ENCODE measurements at regions not wholly inside any gene's neighbourhood (a gene's known extent, or its start where the extent isn't known, plus 50 kb on each side); places are given as distances from the start of the nearest gene placed in this dataset.
"Not testable (repeated sequence)": the region's sequence is repeated elsewhere in the genome, so short reads cannot be mapped to it uniquely, and the experiment has no call there.

DNA sequence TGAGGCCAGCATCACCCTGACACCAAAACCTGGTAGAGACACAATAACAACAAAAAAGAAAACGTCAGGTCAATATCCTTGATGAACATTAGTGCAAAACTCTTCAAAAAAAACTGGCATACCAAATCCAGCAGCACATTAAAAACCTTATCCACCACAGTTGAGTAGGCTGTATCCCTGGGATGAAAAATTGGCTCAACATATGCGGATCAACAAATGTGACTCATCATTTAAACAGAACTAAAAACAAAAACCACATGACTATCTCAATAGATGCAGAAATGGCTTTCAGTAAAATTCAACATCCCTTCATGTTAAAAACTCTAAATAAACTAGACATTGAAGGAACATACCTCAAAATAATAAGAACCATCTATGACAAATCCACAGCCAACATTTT, 59.6 kb upstream of the PHIP start:
- TF ChIP-seq, protein P1, sequence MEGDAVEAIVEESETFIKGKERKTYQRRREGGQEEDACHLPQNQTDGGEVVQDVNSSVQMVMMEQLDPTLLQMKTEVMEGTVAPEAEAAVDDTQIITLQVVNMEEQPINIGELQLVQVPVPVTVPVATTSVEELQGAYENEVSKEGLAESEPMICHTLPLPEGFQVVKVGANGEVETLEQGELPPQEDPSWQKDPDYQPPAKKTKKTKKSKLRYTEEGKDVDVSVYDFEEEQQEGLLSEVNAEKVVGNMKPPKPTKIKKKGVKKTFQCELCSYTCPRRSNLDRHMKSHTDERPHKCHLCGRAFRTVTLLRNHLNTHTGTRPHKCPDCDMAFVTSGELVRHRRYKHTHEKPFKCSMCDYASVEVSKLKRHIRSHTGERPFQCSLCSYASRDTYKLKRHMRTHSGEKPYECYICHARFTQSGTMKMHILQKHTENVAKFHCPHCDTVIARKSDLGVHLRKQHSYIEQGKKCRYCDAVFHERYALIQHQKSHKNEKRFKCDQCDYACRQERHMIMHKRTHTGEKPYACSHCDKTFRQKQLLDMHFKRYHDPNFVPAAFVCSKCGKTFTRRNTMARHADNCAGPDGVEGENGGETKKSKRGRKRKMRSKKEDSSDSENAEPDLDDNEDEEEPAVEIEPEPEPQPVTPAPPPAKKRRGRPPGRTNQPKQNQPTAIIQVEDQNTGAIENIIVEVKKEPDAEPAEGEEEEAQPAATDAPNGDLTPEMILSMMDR (IDR thresholded peaks at IDR 0.05; ENCODE audit: low read depth, low read length): no peak
- H3K36me3 ChIP-seq: no peaks in the 10 kb centered on the region
- H3K9me3 ChIP-seq (ENCODE audit: low read depth): no peaks in the 10 kb centered on the region
- no peaks in the 10 kb centered on the region for H3K27me3 ChIP-seq
- H3K4me1 ChIP-seq (ENCODE audit: low read depth): no peaks in the 10 kb centered on the region
- H3K27ac ChIP-seq: no peak overlapping the region
- no peak overlapping the region for H3K4me3 ChIP-seq
- no peak for DNase-seq (ENCODE audit: low read depth in 1 of 2, low spot score in 1 of 2)

DNA sequence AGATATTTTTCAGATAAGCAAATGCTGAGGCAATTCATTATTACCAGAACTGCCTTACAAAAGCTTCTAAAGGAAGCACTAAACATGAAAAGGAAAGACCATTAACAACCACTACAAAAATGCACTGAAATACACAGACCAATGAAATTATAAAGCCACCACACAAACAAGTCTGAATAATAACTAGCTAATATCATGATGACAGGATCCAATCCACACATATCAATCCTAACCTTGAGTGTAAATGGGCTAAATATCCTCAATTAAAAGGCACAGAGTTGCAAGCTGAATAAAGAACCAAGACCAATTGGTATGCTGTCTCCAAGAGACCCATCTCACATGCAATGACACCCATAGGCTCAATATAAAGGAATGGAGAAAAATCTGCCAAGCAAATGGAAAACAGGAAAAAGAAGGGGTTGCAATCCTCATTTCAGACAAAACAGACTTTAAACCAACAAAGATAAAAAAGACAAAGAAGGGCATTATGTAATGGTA, 58.0 kb upstream of the PHIP start:
- H3K4me1 ChIP-seq (ENCODE audit: low read depth): no peaks in the 10 kb centered on the region
- TF ChIP-seq, protein P1 (IDR thresholded peaks at IDR 0.05; ENCODE audit: low read depth, low read length): no peak
- H3K4me3 ChIP-seq: no peak overlapping the region

DNA sequence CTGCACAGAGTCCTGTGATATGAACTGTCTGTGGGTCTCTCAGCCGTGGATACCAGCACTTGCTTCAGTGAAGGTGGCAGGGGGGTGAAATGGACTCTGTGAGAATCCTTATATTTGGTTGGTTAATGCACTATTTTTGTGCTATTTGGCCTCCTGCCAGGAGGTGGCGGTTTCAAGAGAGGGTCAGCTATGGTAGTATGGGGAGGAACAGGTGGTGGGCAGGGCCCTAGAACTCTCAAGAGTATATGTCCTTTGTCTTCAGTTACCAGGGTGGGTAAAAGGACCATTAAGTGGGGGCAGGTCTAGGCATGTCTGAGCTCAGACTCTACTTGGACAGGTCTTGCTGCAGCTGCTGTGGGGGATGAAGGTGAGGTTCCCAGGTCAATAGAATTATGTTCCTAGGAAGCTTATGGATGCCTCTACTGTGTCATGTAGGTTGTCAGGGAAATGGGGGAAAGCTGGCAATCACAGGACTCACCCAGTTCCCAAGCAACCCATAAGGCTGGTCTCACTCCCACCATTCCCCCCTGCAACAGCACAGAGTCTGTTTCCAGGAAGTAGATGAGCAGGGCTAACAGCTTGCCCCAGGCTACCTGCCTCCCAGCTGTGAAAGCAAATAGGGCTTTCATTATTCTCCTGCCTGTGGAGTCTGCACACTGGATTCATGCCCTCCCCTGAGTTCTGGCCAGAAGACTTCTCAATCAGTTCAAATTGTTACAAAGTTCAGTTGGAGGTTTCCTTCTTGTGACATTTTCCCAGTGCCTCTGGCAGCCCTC, 56.8 kb upstream of the PHIP start:
- TF ChIP-seq, protein P1 (IDR thresholded peaks at IDR 0.05; ENCODE audit: low read depth, low read length): no peak
- H3K4me1 ChIP-seq (ENCODE audit: low read depth): no peaks in the 10 kb centered on the region
- H3K27me3 ChIP-seq: no peaks in the 10 kb centered on the region
- no peak overlapping the region for H3K4me3 ChIP-seq
- DNase-seq (ENCODE audit: low read depth in 1 of 2, low spot score in 1 of 2): no peak
- no peaks in the 10 kb centered on the region for H3K9me3 ChIP-seq (ENCODE audit: low read depth)
- no peaks in the 10 kb centered on the region for H3K36me3 ChIP-seq
- no peak overlapping the region for H3K27ac ChIP-seq

More for the DNA sequence above, 58.0 kb upstream of the PHIP start:
- Histone ChIP-seq H3K9me3 (ENCODE audit: low read depth) (no peaks in the 10 kb centered on the region), H3K36me3 (no peaks in the 10 kb centered on the region), H3K27ac (no peak overlapping the region), H3K27me3 (no peaks in the 10 kb centered on the region)
- no peak for DNase-seq (ENCODE audit: low read depth in 1 of 2, low spot score in 1 of 2)

DNA sequence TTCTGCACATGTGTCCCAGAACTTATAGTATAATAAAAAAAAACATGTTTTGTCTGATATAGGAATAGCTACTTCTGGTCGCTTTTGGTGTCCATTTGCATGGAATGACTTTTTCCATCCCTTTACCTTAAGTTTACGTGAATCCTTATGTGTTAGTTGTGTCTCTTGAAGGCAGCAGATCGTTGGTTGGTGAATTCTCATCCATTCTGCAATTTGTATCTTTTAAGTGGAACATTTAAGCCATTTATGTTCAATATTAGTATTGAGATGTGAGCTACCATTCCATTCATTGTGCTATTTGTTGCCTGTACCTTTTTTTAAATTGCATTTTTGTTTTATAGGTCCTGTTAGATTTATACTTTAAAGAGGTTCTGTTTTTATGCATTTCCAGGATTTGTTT, 55.1 kb upstream of the PHIP start:
- no peak overlapping the region for H3K4me3 ChIP-seq
- TF ChIP-seq, protein P1 (IDR thresholded peaks at IDR 0.05; ENCODE audit: low read depth, low read length): no peak
- no peaks in the 10 kb centered on the region for H3K27me3 ChIP-seq
- H3K4me1 ChIP-seq (ENCODE audit: low read depth): no peaks in the 10 kb centered on the region
- H3K27ac ChIP-seq: no peak overlapping the region
- no peak for DNase-seq (ENCODE audit: low read depth in 1 of 2, low spot score in 1 of 2)
- no peaks in the 10 kb centered on the region for H3K9me3 ChIP-seq (ENCODE audit: low read depth)
- no peaks in the 10 kb centered on the region for H3K36me3 ChIP-seq

DNA sequence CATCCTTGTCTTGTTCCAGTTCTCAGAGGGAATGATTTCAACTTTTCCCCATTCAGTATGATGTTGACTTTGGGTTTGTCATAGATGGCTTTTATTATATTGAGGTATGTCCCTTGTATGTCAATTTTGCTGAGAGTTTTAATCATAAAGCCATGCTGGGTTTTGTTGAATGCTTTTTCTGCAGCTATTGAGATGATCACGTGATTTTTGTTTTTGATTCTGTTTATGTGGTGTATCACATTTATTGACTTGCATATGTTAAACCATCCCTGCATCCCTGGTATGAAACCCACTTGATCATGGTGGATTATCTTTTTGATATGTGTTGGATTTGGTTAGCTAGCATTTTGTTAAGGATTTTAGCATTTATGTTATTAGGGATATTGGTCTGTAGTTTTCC, 53.2 kb upstream of the PHIP start:
- not testable (repeated sequence) for H3K9me3 ChIP-seq (ENCODE audit: low read depth); H3K27ac ChIP-seq; H3K4me1 ChIP-seq (ENCODE audit: low read depth); H3K36me3 ChIP-seq; H3K4me3 ChIP-seq; H3K27me3 ChIP-seq; DNase-seq (ENCODE audit: low read depth in 1 of 2, low spot score in 1 of 2)
